ENCODE measurements at regions not wholly inside any gene's neighbourhood (a gene's known extent, or its start where the extent isn't known, plus 50 kb on each side); places are given as distances from the start of the nearest gene placed in this dataset.

- no peak overlapping the region for H3K27ac Mint-ChIP-seq
- ATAC-seq (ENCODE audit: poor library complexity), result no peak
- no peak overlapping the region for H3K4me3 Mint-ChIP-seq
- TF ChIP-seq CTCF (IDR thresholded peaks at IDR 0.05), result no peak
- no peaks in the 10 kb centered on the region for H3K9me3 ChIP-seq (ENCODE audit: control insufficient read depth in 1 of 2, insufficient read depth in 1 of 2, low read length in 2 of 2)
- no peaks in the 10 kb centered on the region for H3K27me3 ChIP-seq (ENCODE audit: control insufficient read depth in 1 of 2, insufficient read depth in 2 of 2, low read length in 2 of 2)
- H3K4me1 Mint-ChIP-seq (ENCODE audit: low read depth), result no peaks in the 10 kb centered on the region
- POLR2A ChIA-PET, result no interaction called here
- H3K36me3 Mint-ChIP-seq (ENCODE audit: low read depth), result no peaks in the 10 kb centered on the region
- no peaks in the 10 kb centered on the region for H3K9me3 Mint-ChIP-seq
- H3K27ac ChIP-seq (ENCODE audit: low read depth in 1 of 2, low read length in 2 of 2), result no peak overlapping the region
- CTCF ChIA-PET, result no interaction called here
- intact Hi-C loops (cut with DNase I, micrococcal nuclease), result no loop called here
- H3K36me3 ChIP-seq (ENCODE audit: insufficient read depth, low read length), result no peaks in the 10 kb centered on the region
- H3K27me3 Mint-ChIP-seq, result no peaks in the 10 kb centered on the region
- H3K4me1 ChIP-seq (ENCODE audit: insufficient read depth, low read length), result no peaks in the 10 kb centered on the region
- DNase-seq, result no peak
- no peak overlapping the region for H3K4me3 ChIP-seq (ENCODE audit: low read length)
These were observed 167.1 kb upstream of the KIF2B start for GRCh38 chr17:53655591-53655990.

GRCh38 chr17:53649201-53649600 lies 173.5 kb upstream of the KIF2B start:
- Histone ChIP-seq H3K27me3 (ENCODE audit: control insufficient read depth in 1 of 2, insufficient read depth in 2 of 2, low read length in 2 of 2) (no peaks in the 10 kb centered on the region), H3K9me3 (ENCODE audit: control insufficient read depth in 1 of 2, insufficient read depth in 1 of 2, low read length in 2 of 2) (no peaks in the 10 kb centered on the region), H3K27ac (ENCODE audit: low read depth in 1 of 2, low read length in 2 of 2) (no peak overlapping the region), H3K4me3 (ENCODE audit: low read length) (no peak overlapping the region), H3K36me3 (ENCODE audit: insufficient read depth, low read length) (no peaks in the 10 kb centered on the region), H3K4me1 (ENCODE audit: insufficient read depth, low read length) (no peaks in the 10 kb centered on the region)
- intact Hi-C loops (cut with DNase I, micrococcal nuclease), result no loop called here
- H3K9me3 Mint-ChIP-seq, result peaks cover 14% of the 10 kb centered on the region
- POLR2A ChIA-PET, result no interaction called here
- DNase-seq (no peak), ATAC-seq (ENCODE audit: poor library complexity) (no peak)
- H3K27me3 Mint-ChIP-seq, result no peaks in the 10 kb centered on the region
- H3K36me3 Mint-ChIP-seq (ENCODE audit: low read depth), result no peaks in the 10 kb centered on the region
- no peaks in the 10 kb centered on the region for H3K4me1 Mint-ChIP-seq (ENCODE audit: low read depth)
- no peak overlapping the region for H3K27ac Mint-ChIP-seq
- no peak overlapping the region for H3K4me3 Mint-ChIP-seq
- CTCF ChIA-PET, result no interaction called here
- TF ChIP-seq CTCF (IDR thresholded peaks at IDR 0.05), result no peak

GRCh38 chr17:53646835-53647234 lies 175.9 kb upstream of the KIF2B start:
- no peaks in the 10 kb centered on the region for H3K27me3 Mint-ChIP-seq
- Histone ChIP-seq H3K4me3 (ENCODE audit: low read length) (no peak overlapping the region), H3K4me1 (ENCODE audit: insufficient read depth, low read length) (no peaks in the 10 kb centered on the region), H3K36me3 (ENCODE audit: insufficient read depth, low read length) (no peaks in the 10 kb centered on the region), H3K9me3 (ENCODE audit: control insufficient read depth in 1 of 2, insufficient read depth in 1 of 2, low read length in 2 of 2) (no peaks in the 10 kb centered on the region), H3K27me3 (ENCODE audit: control insufficient read depth in 1 of 2, insufficient read depth in 2 of 2, low read length in 2 of 2) (no peaks in the 10 kb centered on the region), H3K27ac (ENCODE audit: low read depth in 1 of 2, low read length in 2 of 2) (no peak overlapping the region)
- H3K4me1 Mint-ChIP-seq (ENCODE audit: low read depth), result no peaks in the 10 kb centered on the region
- CTCF ChIA-PET, result no interaction called here
- no peaks in the 10 kb centered on the region for H3K36me3 Mint-ChIP-seq (ENCODE audit: low read depth)
- ATAC-seq (ENCODE audit: poor library complexity), result no peak
- no peak for TF ChIP-seq CTCF (IDR thresholded peaks at IDR 0.05)
- H3K27ac Mint-ChIP-seq, result no peak overlapping the region
- no peak for DNase-seq
- intact Hi-C loops (cut with DNase I, micrococcal nuclease), result no loop called here
- POLR2A ChIA-PET, result no interaction called here
- H3K4me3 Mint-ChIP-seq, result no peak overlapping the region
- H3K9me3 Mint-ChIP-seq, result peaks cover 17% of the 10 kb centered on the region
